ENCODE measurements at regions not wholly inside any gene's neighbourhood (a gene's known extent, or its start where the extent isn't known, plus 50 kb on each side); places are given as distances from the start of the nearest gene placed in this dataset.

- DNase-seq: no peak
These were observed 129.1 kb downstream of the TM9SF2 start for GRCh38 chr13:99630269-99630898.

- DNase-seq: no peak
These were observed 128.4 kb downstream of the TM9SF2 start for GRCh38 chr13:99629641-99630040.

- DNase-seq: no peak
These were observed 127.2 kb downstream of the TM9SF2 start for GRCh38 chr13:99628442-99628841.

GRCh38 chr13:99626461-99627082, 125.3 kb downstream of the TM9SF2 start:
- DNase-seq: no peak

- no peak for DNase-seq
These were observed 123.8 kb downstream of the TM9SF2 start for GRCh38 chr13:99624936-99625540.

- DNase-seq: no peak
These were observed 119.5 kb downstream of the TM9SF2 start for GRCh38 chr13:99620806-99621205.

GRCh38 chr13:99619207-99619606, 117.9 kb downstream of the TM9SF2 start:
- no peak for DNase-seq

- DNase-seq: peak; percentile 18 to 70
These were observed 116.4 kb downstream of the TM9SF2 start for GRCh38 chr13:99617474-99618255.

- DNase-seq: no peak
These were observed 113.2 kb downstream of the TM9SF2 start for GRCh38 chr13:99614465-99614885.

All from hippocampal formation (tissue), 2 donors.